Trophoblast cell (in vitro differentiated cells and primary cell): ENCODE measurements at regions not wholly inside any gene's neighbourhood (a gene's known extent, or its start where the extent isn't known, plus 50 kb on each side); places are given as distances from the start of the nearest gene placed in this dataset.

ENCODE experiments used
- DNase-seq, 2 donors: peaks; one replicate each; pipeline ENCODE4 v3.0.0-alpha.2; 2016
- H2AFZ ChIP-seq: 2 replicates; pipeline ENCODE4 v1.6.1; 2013; ENCODE audit warnings: low read length, moderate library complexity, mild to moderate bottlenecking; ENCODE audit not compliant: insufficient read depth, poor library complexity
- H2AK5ac ChIP-seq: 2 replicates; pipeline ENCODE4 v1.6.1; 2013; ENCODE audit warnings: mild to moderate bottlenecking, low read length
- H2BK120ac ChIP-seq: 2 replicates; pipeline ENCODE4 v1.6.1; 2013; ENCODE audit warnings: low read length, mild to moderate bottlenecking, moderate library complexity; ENCODE audit not compliant: insufficient read depth, poor library complexity
- H2BK12ac ChIP-seq: 2 replicates; pipeline ENCODE4 v1.6.1; 2013; ENCODE audit warnings: mild to moderate bottlenecking, low read length, moderate library complexity
- H2BK5ac ChIP-seq: 2 replicates; pipeline ENCODE4 v1.6.1; 2013; ENCODE audit warnings: low read length, low read depth, moderate library complexity, mild to moderate bottlenecking; ENCODE audit not compliant: poor library complexity
- H3K14ac ChIP-seq: 2 replicates; pipeline ENCODE4 v1.6.1; 2013; ENCODE audit warnings: mild to moderate bottlenecking, low read length
- H3K18ac ChIP-seq: 2 replicates; pipeline ENCODE4 v1.6.1; 2013; ENCODE audit warnings: mild to moderate bottlenecking, low read length
- H3K23ac ChIP-seq: 2 replicates; pipeline ENCODE4 v1.6.1; 2013; ENCODE audit warnings: low read length
- H3K27ac ChIP-seq: 2 replicates; pipeline ENCODE4 v1.5.1; 2013; ENCODE audit warnings: low read depth, mild to moderate bottlenecking, inconsistent platforms, low read length, moderate library complexity
- H3K27me3 ChIP-seq: 2 replicates; pipeline ENCODE4 v1.6.1; 2013; ENCODE audit warnings: inconsistent platforms, mild to moderate bottlenecking, low read length, moderate library complexity; ENCODE audit not compliant: insufficient read depth
- H3K36me3 ChIP-seq, 2 experiments: 1 replicate in 1 of 2; 2 replicates in 1 of 2; pipeline ENCODE4 v1.6.1; 2013; ENCODE audit warnings: low read length in 2 of 2, mild to moderate bottlenecking in 2 of 2, moderate library complexity in 1 of 2; ENCODE audit not compliant: insufficient read depth in 2 of 2, control insufficient read depth in 1 of 2
- H3K4ac ChIP-seq: 2 replicates; pipeline ENCODE4 v1.6.1; 2013; ENCODE audit warnings: low read depth, mild to moderate bottlenecking, low read length, moderate library complexity
- H3K4me1 ChIP-seq, 2 experiments: 1 replicate in 1 of 2; 2 replicates in 1 of 2; pipeline ENCODE4 v1.6.1; 2013; ENCODE audit warnings: low read length in 2 of 2, mild to moderate bottlenecking in 2 of 2, moderate library complexity in 1 of 2; ENCODE audit not compliant: insufficient read depth in 2 of 2, control insufficient read depth in 1 of 2
- H3K4me2 ChIP-seq: 2 replicates; pipeline ENCODE4 v1.6.1; 2013; ENCODE audit warnings: inconsistent platforms, mild to moderate bottlenecking, low read length, moderate library complexity
- H3K4me3 ChIP-seq: 2 replicates; pipeline ENCODE4 v1.5.1; 2013; ENCODE audit warnings: mild to moderate bottlenecking, low read depth, low read length, inconsistent platforms
- H3K79me1 ChIP-seq: one replicate; pipeline ENCODE4 v1.6.1; 2013; ENCODE audit warnings: low read length
- H3K79me2 ChIP-seq: 2 replicates; pipeline ENCODE4 v1.6.1; 2013; ENCODE audit warnings: low read length, mild to moderate bottlenecking; ENCODE audit not compliant: control insufficient read depth, insufficient read depth, poor library complexity
- H3K9ac ChIP-seq: 2 replicates; pipeline ENCODE4 v1.6.1; 2013; ENCODE audit warnings: mild to moderate bottlenecking, low read length
- H3K9me3 ChIP-seq: 2 replicates; pipeline ENCODE4 v1.6.1; 2013; ENCODE audit warnings: low read depth, mild to moderate bottlenecking, control low read depth, inconsistent platforms, low read length; ENCODE audit not compliant: insufficient read depth
- H4K12ac ChIP-seq: 2 replicates; pipeline ENCODE4 v1.6.1; 2013; ENCODE audit warnings: low read depth, mild to moderate bottlenecking, low read length, moderate library complexity
- H4K8ac ChIP-seq: 2 replicates; pipeline ENCODE4 v1.6.1; 2013; ENCODE audit warnings: low read depth, mild to moderate bottlenecking, low read length, moderate library complexity
- H4K91ac ChIP-seq: one replicate; pipeline ENCODE4 v1.6.1; 2013; ENCODE audit warnings: low read depth, mild to moderate bottlenecking, low read length, moderate library complexity
- WGBS: extraction: QIAGEN DNeasy Blood & Tissue Kit; methylation state at CpG from one replicate; pipeline ENCODE4 v1.1.7; 2013; ENCODE audit warnings: missing lambda C conversion rate; ENCODE audit not compliant: insufficient read length, insufficient coverage; ENCODE audit errors: extremely low coverage; 5-methylcytosine and 5-hydroxymethylcytosine counted together

DNA sequence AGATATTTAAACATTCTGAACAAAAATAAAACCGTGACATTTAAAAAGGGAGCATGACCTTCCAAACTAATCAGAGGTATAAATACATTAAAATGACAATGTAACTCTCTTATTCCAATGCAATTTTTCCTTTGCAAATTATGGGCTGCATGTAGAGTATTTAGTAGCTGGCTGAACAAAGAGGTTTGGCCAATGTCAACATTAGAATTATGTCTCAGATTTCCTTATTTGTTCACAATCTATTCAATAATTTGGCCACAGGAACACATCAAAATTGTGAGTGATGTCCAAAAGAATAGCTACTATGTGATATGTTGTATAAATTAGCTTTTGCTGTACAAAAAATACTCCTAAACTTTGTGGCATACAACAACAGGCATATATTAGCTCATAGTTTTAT, 580.0 kb upstream of the MARCKS start:
- Histone ChIP-seq H2BK5ac (no peak overlapping the region), H3K18ac (no peak overlapping the region), H3K4ac (no peak overlapping the region), H3K4me2 (no peak overlapping the region), H3K79me2 (no peaks in the 10 kb centered on the region), H3K9me3 (no peaks in the 10 kb centered on the region), H2AFZ (no peak overlapping the region), H3K36me3 (no peaks in the 10 kb centered on the region), H2AK5ac (no peak overlapping the region), H3K79me1 (no peaks in the 10 kb centered on the region), H3K9ac (no peak overlapping the region), H3K27me3 (no peaks in the 10 kb centered on the region), H2BK120ac (no peak overlapping the region), H2BK12ac (no peak overlapping the region), H4K8ac (no peak overlapping the region), H3K4me1 (no peaks in the 10 kb centered on the region), H4K91ac (no peak overlapping the region), H3K4me3 (no peak overlapping the region), H3K14ac (no peak overlapping the region), H3K27ac (no peak overlapping the region), H4K12ac (no peak overlapping the region), H3K23ac (no peak overlapping the region)
- DNase-seq, result no peak
- WGBS, result no CpG with 5 or more reads among the region's 1 CpG

GRCh38 chr6:113281014-113281413, 576.1 kb upstream of the MARCKS start:
- Histone ChIP-seq H3K18ac (no peak overlapping the region), H3K27ac (no peak overlapping the region), H4K12ac (no peak overlapping the region)

GRCh38 chr6:113281431-113281830, 575.7 kb upstream of the MARCKS start:
- Histone ChIP-seq H3K18ac (no peak overlapping the region), H2BK12ac (no peak overlapping the region), H4K8ac (no peak overlapping the region), H3K23ac (no peak overlapping the region), H3K79me1 (no peaks in the 10 kb centered on the region), H3K36me3 (no peaks in the 10 kb centered on the region), H3K4ac (no peak overlapping the region), H3K27ac (no peak overlapping the region), H4K91ac (no peak overlapping the region), H2BK5ac (no peak overlapping the region), H2AFZ (no peak overlapping the region), H3K79me2 (no peaks in the 10 kb centered on the region), H4K12ac (no peak overlapping the region), H3K27me3 (no peaks in the 10 kb centered on the region), H2AK5ac (no peak overlapping the region), H2BK120ac (no peak overlapping the region), H3K4me2 (no peak overlapping the region), H3K4me3 (no peak overlapping the region), H3K14ac (no peak overlapping the region), H3K9me3 (no peaks in the 10 kb centered on the region), H3K4me1 (no peaks in the 10 kb centered on the region), H3K9ac (no peak overlapping the region)
- no peak for DNase-seq
- WGBS, result no CpG with 5 or more reads among the region's 1 CpG

More at GRCh38 chr6:113281014-113281413, 576.1 kb upstream of the MARCKS start:
- Histone ChIP-seq H2BK5ac (no peak overlapping the region), H3K4me1 (no peaks in the 10 kb centered on the region), H4K8ac (no peak overlapping the region), H3K79me1 (no peaks in the 10 kb centered on the region), H2BK120ac (no peak overlapping the region), H3K9me3 (no peaks in the 10 kb centered on the region), H2BK12ac (no peak overlapping the region), H2AK5ac (no peak overlapping the region), H3K36me3 (no peaks in the 10 kb centered on the region), H3K79me2 (no peaks in the 10 kb centered on the region), H3K23ac (no peak overlapping the region), H2AFZ (no peak overlapping the region), H3K14ac (no peak overlapping the region), H3K4me2 (no peak overlapping the region), H3K27me3 (no peaks in the 10 kb centered on the region), H3K4ac (no peak overlapping the region), H3K9ac (no peak overlapping the region), H3K4me3 (no peak overlapping the region), H4K91ac (no peak overlapping the region)
- no peak for DNase-seq

DNA sequence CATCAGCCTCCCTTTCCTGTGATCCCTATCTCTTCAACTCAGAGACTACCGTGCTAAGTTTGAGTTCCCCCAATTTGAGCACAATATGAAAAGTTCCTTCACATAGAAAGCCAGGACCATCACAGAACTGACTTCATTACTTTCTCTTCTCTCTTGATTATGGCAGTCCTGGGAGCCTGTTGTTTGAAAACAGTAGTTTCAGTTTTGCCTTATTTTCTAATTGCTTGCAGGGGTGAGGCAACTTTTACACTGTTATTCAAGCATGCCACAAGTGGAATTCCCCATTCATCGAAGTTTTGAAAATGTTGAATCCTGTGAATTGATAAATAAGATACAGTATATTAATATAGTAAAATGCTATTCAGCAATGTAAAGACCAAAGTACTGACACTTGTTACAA, 569.7 kb upstream of the MARCKS start:
- WGBS, result no CpG with 5 or more reads among the region's 2 CpGs
- Histone ChIP-seq H2BK120ac (no peak overlapping the region), H3K4me1 (no peaks in the 10 kb centered on the region), H4K91ac (no peak overlapping the region), H3K27me3 (no peaks in the 10 kb centered on the region), H3K79me2 (no peaks in the 10 kb centered on the region), H3K9me3 (no peaks in the 10 kb centered on the region), H3K36me3 (no peaks in the 10 kb centered on the region), H3K9ac (no peak overlapping the region), H3K23ac (no peak overlapping the region), H3K79me1 (no peaks in the 10 kb centered on the region), H3K4ac (no peak overlapping the region), H3K18ac (no peak overlapping the region), H3K4me2 (no peak overlapping the region), H3K4me3 (no peak overlapping the region), H3K27ac (no peak overlapping the region), H3K14ac (no peak overlapping the region), H4K8ac (no peak overlapping the region), H2BK5ac (no peak overlapping the region), H4K12ac (no peak overlapping the region), H2AK5ac (no peak overlapping the region), H2BK12ac (no peak overlapping the region), H2AFZ (no peak overlapping the region)
- DNase-seq, result no peak
